ENCODE measurements at regions not wholly inside any gene's neighbourhood (a gene's known extent, or its start where the extent isn't known, plus 50 kb on each side); places are given as distances from the start of the nearest gene placed in this dataset.

DNA sequence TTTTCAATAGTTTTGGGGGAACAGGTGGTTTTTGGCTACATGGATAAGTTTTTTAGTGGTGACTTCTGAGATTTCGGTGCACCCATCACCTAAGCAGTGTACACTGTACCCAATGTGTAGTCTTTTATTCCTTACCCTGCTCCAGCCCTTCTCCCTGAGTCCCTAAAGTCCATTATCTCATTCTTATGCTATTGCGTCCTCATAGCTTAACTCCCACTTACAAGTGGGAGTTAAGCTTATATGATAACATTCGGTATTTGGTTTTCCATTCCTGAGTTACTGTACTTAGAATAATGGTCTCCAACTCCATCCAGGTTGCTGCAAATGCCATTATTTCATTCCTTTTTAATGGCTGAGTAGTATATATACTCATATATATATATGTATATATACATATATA lies 90.9 kb upstream of the ACSL3 start:
- H3K4me3 Mint-ChIP-seq = no peak overlapping the region
- no CpG with 5 or more reads among the region's 3 CpGs for WGBS (ENCODE audit: extremely low coverage, insufficient read length, low lambda C conversion rate)

More for the DNA sequence above, 90.9 kb upstream of the ACSL3 start:
- Mint-ChIP-seq H3K36me3 (ENCODE audit: insufficient read depth in 1 of 3, low read depth in 3 of 3) (no peaks in the 10 kb centered on the region), H3K27me3 (ENCODE audit: low read depth) (peaks cover 2% of the 10 kb centered on the region; the same call in 1 of the 2 replicates), H3K9me3 (no peaks in the 10 kb centered on the region), H3K4me1 (peaks cover 2% of the 10 kb centered on the region in 2 experiments; a peak in 3 of 4 replicates), H3K27ac (no peak overlapping the region)
- H3K23me2 ChIP-seq (ENCODE audit: insufficient read length, low read depth, low read length, poor library complexity, severe bottlenecking) = no peaks in the 10 kb centered on the region
- H2BK5ac ChIP-seq (ENCODE audit: insufficient read length, low read length) = no peak overlapping the region
- no peak for DNase-seq
- H3K4ac ChIP-seq (ENCODE audit: low read depth, low read length) = no peak overlapping the region
- no peaks in the 10 kb centered on the region for H4K20me1 ChIP-seq (ENCODE audit: control insufficient read depth, insufficient read depth, insufficient read length)
- H4K8ac ChIP-seq (replicated peaks; ENCODE audit: insufficient read length, low read depth, low read length) = no peak overlapping the region
- no peak overlapping the region for H3K4me2 ChIP-seq (ENCODE audit: insufficient read depth, insufficient read length, low read length)
- H3K18ac ChIP-seq (ENCODE audit: insufficient read length, low read depth, low read length) = no peak overlapping the region
- H2AK5ac ChIP-seq (ENCODE audit: insufficient read length, low read length) = no peak overlapping the region
- no peak overlapping the region for H2BK12ac ChIP-seq (ENCODE audit: insufficient read length, low read depth, low read length)
- no peak overlapping the region for H3K14ac ChIP-seq (ENCODE audit: insufficient read depth, low read length)
- TF ChIP-seq, protein P1, sequence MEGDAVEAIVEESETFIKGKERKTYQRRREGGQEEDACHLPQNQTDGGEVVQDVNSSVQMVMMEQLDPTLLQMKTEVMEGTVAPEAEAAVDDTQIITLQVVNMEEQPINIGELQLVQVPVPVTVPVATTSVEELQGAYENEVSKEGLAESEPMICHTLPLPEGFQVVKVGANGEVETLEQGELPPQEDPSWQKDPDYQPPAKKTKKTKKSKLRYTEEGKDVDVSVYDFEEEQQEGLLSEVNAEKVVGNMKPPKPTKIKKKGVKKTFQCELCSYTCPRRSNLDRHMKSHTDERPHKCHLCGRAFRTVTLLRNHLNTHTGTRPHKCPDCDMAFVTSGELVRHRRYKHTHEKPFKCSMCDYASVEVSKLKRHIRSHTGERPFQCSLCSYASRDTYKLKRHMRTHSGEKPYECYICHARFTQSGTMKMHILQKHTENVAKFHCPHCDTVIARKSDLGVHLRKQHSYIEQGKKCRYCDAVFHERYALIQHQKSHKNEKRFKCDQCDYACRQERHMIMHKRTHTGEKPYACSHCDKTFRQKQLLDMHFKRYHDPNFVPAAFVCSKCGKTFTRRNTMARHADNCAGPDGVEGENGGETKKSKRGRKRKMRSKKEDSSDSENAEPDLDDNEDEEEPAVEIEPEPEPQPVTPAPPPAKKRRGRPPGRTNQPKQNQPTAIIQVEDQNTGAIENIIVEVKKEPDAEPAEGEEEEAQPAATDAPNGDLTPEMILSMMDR (conservative IDR thresholded peaks at IDR 0.05) = no peak
- no peak overlapping the region for H2AFZ ChIP-seq (ENCODE audit: low read length)
- no peaks in the 10 kb centered on the region for H3K79me1 ChIP-seq (ENCODE audit: insufficient read depth, low read depth, low read length, poor library complexity, severe bottlenecking)
- no peaks in the 10 kb centered on the region for H3K27me3 ChIP-seq (ENCODE audit: insufficient read depth, low read length)
- no peak overlapping the region for H3K23ac ChIP-seq (ENCODE audit: insufficient read length, low read depth, low read length)
- H2BK120ac ChIP-seq (ENCODE audit: low read depth, low read length, poor library complexity, severe bottlenecking) = no peak overlapping the region
- H2BK15ac ChIP-seq (ENCODE audit: low read depth, low read length) = no peak overlapping the region
- no peak overlapping the region for H3K27ac ChIP-seq (ENCODE audit: insufficient read length, low read depth, low read length)
- no peak overlapping the region for H2BK20ac ChIP-seq (ENCODE audit: low read depth, low read length, poor library complexity, severe bottlenecking)
- H3K79me2 ChIP-seq (ENCODE audit: insufficient read depth, low read length) = no peaks in the 10 kb centered on the region
- no peak overlapping the region for H3K9ac ChIP-seq (ENCODE audit: extremely low read depth, insufficient read length, low read length)
- no peak overlapping the region for H3K56ac ChIP-seq (ENCODE audit: insufficient read length, low read depth, low read length)
- H3T11ph ChIP-seq (ENCODE audit: low read length) = no peak overlapping the region
- H3K4me1 ChIP-seq (ENCODE audit: insufficient read depth, low read length) = no peaks in the 10 kb centered on the region
- no peaks in the 10 kb centered on the region for H3K9me3 ChIP-seq (ENCODE audit: control insufficient read depth, low read depth, low read length)
- H4K5ac ChIP-seq (ENCODE audit: insufficient read length, low read depth, low read length) = no peak overlapping the region
- no peak overlapping the region for H4K91ac ChIP-seq (ENCODE audit: insufficient read length, low read depth, low read length)

Data from H9 (cell line).